ENCODE measurements at regions not wholly inside any gene's neighbourhood (a gene's known extent, or its start where the extent isn't known, plus 50 kb on each side); places are given as distances from the start of the nearest gene placed in this dataset.

DNA sequence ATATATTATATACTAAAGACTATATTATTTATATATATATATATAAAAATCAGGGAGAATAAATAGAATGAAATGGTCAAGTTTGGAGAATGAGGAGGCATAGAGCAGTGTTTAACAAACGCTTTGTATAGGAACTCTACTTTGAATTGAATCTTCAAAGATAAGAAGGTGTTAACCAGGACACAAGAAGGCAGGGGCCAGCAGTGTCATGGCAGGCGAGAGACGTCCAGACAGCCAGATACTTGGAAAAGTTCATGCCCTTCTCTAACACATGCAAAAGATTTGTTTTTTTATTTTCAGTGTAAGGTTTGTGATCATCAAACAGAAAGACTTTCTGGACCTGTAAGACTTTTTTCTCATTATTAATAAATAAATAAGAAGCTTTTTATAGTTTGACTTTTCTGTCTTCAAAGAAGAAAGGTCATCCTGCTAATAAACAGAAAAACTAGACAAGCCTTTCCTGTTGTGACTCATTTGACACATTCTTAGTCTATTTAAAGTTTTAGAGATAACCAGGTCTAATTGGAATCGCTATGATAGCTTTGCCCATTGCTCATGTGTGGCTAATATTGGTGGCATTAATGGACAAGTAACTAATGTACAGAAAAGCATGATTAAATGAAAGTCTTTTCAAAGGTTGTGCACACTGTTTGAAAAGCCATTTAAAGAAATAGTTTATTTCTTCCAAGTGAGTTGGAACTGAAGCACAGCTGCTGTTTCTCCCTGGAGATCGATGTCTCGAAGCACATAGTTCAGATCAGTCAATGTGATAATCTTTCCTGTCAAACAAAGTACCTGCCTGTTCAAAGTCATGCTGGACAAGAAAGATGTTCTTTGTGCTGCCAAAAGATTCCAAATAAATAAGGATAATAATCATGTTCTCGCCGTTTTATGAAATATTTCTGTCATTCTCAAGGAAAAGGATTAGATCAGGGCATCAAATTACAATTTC lies 420.4 kb upstream of the OPRM1 start:
- peaks cover 2% of the 10 kb centered on the region for H3K4me1 Mint-ChIP-seq
- TF ChIP-seq, protein P1, sequence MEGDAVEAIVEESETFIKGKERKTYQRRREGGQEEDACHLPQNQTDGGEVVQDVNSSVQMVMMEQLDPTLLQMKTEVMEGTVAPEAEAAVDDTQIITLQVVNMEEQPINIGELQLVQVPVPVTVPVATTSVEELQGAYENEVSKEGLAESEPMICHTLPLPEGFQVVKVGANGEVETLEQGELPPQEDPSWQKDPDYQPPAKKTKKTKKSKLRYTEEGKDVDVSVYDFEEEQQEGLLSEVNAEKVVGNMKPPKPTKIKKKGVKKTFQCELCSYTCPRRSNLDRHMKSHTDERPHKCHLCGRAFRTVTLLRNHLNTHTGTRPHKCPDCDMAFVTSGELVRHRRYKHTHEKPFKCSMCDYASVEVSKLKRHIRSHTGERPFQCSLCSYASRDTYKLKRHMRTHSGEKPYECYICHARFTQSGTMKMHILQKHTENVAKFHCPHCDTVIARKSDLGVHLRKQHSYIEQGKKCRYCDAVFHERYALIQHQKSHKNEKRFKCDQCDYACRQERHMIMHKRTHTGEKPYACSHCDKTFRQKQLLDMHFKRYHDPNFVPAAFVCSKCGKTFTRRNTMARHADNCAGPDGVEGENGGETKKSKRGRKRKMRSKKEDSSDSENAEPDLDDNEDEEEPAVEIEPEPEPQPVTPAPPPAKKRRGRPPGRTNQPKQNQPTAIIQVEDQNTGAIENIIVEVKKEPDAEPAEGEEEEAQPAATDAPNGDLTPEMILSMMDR (conservative IDR thresholded peaks at IDR 0.05): no peak
- H3K27ac Mint-ChIP-seq: no peak overlapping the region
- 91 to 93% methylated on average over 4 to 8 of the region's 8 CpGs for WGBS, 2 experiments (ENCODE audit: insufficient coverage in 1 of 2, insufficient read length in 1 of 2)
- no peak for DNase-seq
- no peak overlapping the region for H3K27ac ChIP-seq (ENCODE audit: low read depth, low read length)
- H3K4me1 ChIP-seq (ENCODE audit: control insufficient read depth, insufficient read depth, low read length): no peaks in the 10 kb centered on the region
- H3K27me3 ChIP-seq (ENCODE audit: control insufficient read depth, insufficient read depth, low read length, poor library complexity, severe bottlenecking): no peaks in the 10 kb centered on the region
- H3K4me3 ChIP-seq (ENCODE audit: low read length): no peak overlapping the region
- H3K36me3 Mint-ChIP-seq (ENCODE audit: low read depth): no peaks in the 10 kb centered on the region
- no peak overlapping the region for H3K9ac ChIP-seq (ENCODE audit: extremely low read depth, low read length, poor library complexity, severe bottlenecking)
- H3K4me3 Mint-ChIP-seq: no peak overlapping the region
- H3K27me3 Mint-ChIP-seq (ENCODE audit: insufficient read depth): no peaks in the 10 kb centered on the region
- no peaks in the 10 kb centered on the region for H3K9me3 Mint-ChIP-seq
- H3K36me3 ChIP-seq (ENCODE audit: control insufficient read depth, insufficient read depth, low read length): no peaks in the 10 kb centered on the region
- no peaks in the 10 kb centered on the region for H3K9me3 ChIP-seq (ENCODE audit: control insufficient read depth, low read length)

DNA sequence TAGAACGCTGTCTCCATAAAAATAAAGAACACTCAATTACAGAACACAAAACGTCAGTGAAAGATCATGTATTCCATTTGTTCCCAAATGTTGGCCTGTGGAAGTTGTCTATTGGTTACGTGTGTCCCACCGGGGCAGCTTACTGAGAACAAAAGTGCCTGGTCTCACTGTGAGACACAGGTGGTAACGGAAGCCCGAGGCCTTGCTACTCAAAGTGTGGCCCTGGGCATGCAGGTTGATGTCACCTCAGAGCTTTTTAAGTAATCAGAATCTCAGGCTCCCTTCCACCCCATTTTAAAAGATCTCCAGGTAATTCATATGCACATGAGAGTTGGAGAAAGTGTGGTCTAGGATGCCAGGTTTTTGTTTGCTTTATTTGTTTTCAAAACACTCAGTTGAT lies 422.5 kb upstream of the OPRM1 start:
- H3K4me1 ChIP-seq (ENCODE audit: control insufficient read depth, insufficient read depth, low read length): no peaks in the 10 kb centered on the region
- H3K9me3 ChIP-seq (ENCODE audit: control insufficient read depth, low read length): no peaks in the 10 kb centered on the region
- no peak overlapping the region for H3K9ac ChIP-seq (ENCODE audit: extremely low read depth, low read length, poor library complexity, severe bottlenecking)
- H3K27me3 ChIP-seq (ENCODE audit: control insufficient read depth, insufficient read depth, low read length, poor library complexity, severe bottlenecking): no peaks in the 10 kb centered on the region
- peaks cover 2% of the 10 kb centered on the region for H3K4me1 Mint-ChIP-seq
- DNase-seq: peak; percentile 74
- no peak overlapping the region for H3K27ac Mint-ChIP-seq
- TF ChIP-seq, protein P1 (conservative IDR thresholded peaks at IDR 0.05): no peak
- 53% methylated on average over 6 of the region's 6 CpGs; no CpG with 5 or more reads in 1 of the 2 experiments for WGBS, 2 experiments (ENCODE audit: insufficient coverage in 1 of 2, insufficient read length in 1 of 2)
- H3K36me3 Mint-ChIP-seq (ENCODE audit: low read depth): no peaks in the 10 kb centered on the region
- no peaks in the 10 kb centered on the region for H3K9me3 Mint-ChIP-seq
- no peaks in the 10 kb centered on the region for H3K27me3 Mint-ChIP-seq (ENCODE audit: insufficient read depth)
- no peak overlapping the region for H3K27ac ChIP-seq (ENCODE audit: low read depth, low read length)
- H3K36me3 ChIP-seq (ENCODE audit: control insufficient read depth, insufficient read depth, low read length): no peaks in the 10 kb centered on the region
- H3K4me3 ChIP-seq (ENCODE audit: low read length): no peak overlapping the region
- no peak overlapping the region for H3K4me3 Mint-ChIP-seq

- TF ChIP-seq, protein P1 (conservative IDR thresholded peaks at IDR 0.05): no peak
- H3K9me3 ChIP-seq (ENCODE audit: control insufficient read depth, low read length): no peaks in the 10 kb centered on the region
- H3K4me3 ChIP-seq (ENCODE audit: low read length): no peak overlapping the region
- Mint-ChIP-seq H3K4me3 (no peak overlapping the region), H3K36me3 (ENCODE audit: low read depth) (no peaks in the 10 kb centered on the region), H3K4me1 (peaks cover 2% of the 10 kb centered on the region), H3K27me3 (ENCODE audit: insufficient read depth) (no peaks in the 10 kb centered on the region), H3K27ac (no peak overlapping the region), H3K9me3 (no peaks in the 10 kb centered on the region)
- no peaks in the 10 kb centered on the region for H3K36me3 ChIP-seq (ENCODE audit: control insufficient read depth, insufficient read depth, low read length)
- H3K27me3 ChIP-seq (ENCODE audit: control insufficient read depth, insufficient read depth, low read length, poor library complexity, severe bottlenecking): no peaks in the 10 kb centered on the region
- DNase-seq: no peak
- H3K9ac ChIP-seq (ENCODE audit: extremely low read depth, low read length, poor library complexity, severe bottlenecking): no peak overlapping the region
- no peaks in the 10 kb centered on the region for H3K4me1 ChIP-seq (ENCODE audit: control insufficient read depth, insufficient read depth, low read length)
- H3K27ac ChIP-seq (ENCODE audit: low read depth, low read length): no peak overlapping the region
These were observed 425.2 kb upstream of the OPRM1 start for GRCh38 chr6:153613719-153614455.

Data from endodermal cell (in vitro differentiated cells).